SK-N-SH (cell line): ENCODE measurements at regions not wholly inside any gene's neighbourhood (a gene's known extent, or its start where the extent isn't known, plus 50 kb on each side); places are given as distances from the start of the nearest gene placed in this dataset.

ENCODE experiments used
- CTCF ChIA-PET: fragments of 300-600, 350-600 bp; formaldehyde crosslinking; extraction: SDS; loops from one replicate; lab custom pipeline; 2021; lab: Yijun Ruan, JAX
- POLR2A ChIA-PET: fragments of 350-600 bp; sonication (Branson Sonifier 250); formaldehyde crosslinking; extraction: SDS; loops from one replicate; lab custom pipeline; 2020; ENCODE audit warnings: antibody characterized with exemption, inconsistent platforms; lab: Yijun Ruan, JAX
- DNase-seq: peaks from one replicate; pipeline ENCODE4 v3.0.0; 2012
- H2AFZ ChIP-seq: fragments of 200-600 bp; sonication (generic); 2 replicates; pipeline ENCODE4 v1.8.1; 2016; ENCODE audit warnings: antibody characterized with exemption, mild to moderate bottlenecking, low read depth
- H3F3A ChIP-seq: fragments of 200-600 bp; sonication (generic); replicated peaks from 2 replicates; pipeline ENCODE3; 2016; ENCODE audit warnings: antibody characterized with exemption, mild to moderate bottlenecking; ENCODE audit not compliant: insufficient read depth
- H3K27ac ChIP-seq, 2 experiments: fragments of 200-500 bp in 1 of 2; fragments of 200-600 bp in 1 of 2; sonication (Bioruptor generic) in 1 of 2; sonication (generic), shearing (Covaris generic) in 1 of 2; 2 replicates each; pipeline versions ENCODE4 v1.5.1 to v1.6.1; 2014 to 2016; ENCODE audit warnings: low read depth in 2 of 2, inconsistent platforms in 1 of 2, low read length in 1 of 2, mild to moderate bottlenecking in 1 of 2, mixed read lengths in 1 of 2
- H3K27me3 ChIP-seq: fragments of 200-600 bp; sonication (generic), shearing (Covaris generic); 2 replicates; pipeline ENCODE4 v1.6.1; 2016; ENCODE audit warnings: mixed run types; ENCODE audit not compliant: insufficient read depth
- H3K36me3 ChIP-seq, 2 experiments: fragments of 200-500 bp in 1 of 2; fragments of 200-600 bp in 1 of 2; sonication (Bioruptor generic) in 1 of 2; sonication (generic) in 1 of 2; replicated peaks in 1 of 2; 2 replicates each; pipeline versions ENCODE3 to v1.5.1; 2014 to 2016; ENCODE audit warnings: low read length in 1 of 2, mild to moderate bottlenecking in 1 of 2; ENCODE audit not compliant: insufficient read depth in 2 of 2, control insufficient read depth in 1 of 2
- H3K4me1 ChIP-seq, 2 experiments: fragments of 200-500 bp in 1 of 2; fragments of 200-600 bp in 1 of 2; sonication (Bioruptor generic) in 1 of 2; sonication (generic), shearing (Covaris generic) in 1 of 2; 2 replicates each; pipeline versions ENCODE4 v1.5.1 to v1.6.1; 2014 to 2016; ENCODE audit warnings: low read depth in 1 of 2, low read length in 1 of 2, mixed run types in 1 of 2; ENCODE audit not compliant: insufficient read depth in 2 of 2, control insufficient read depth in 1 of 2
- H3K4me2 ChIP-seq: fragments of 200-600 bp; sonication (generic), shearing (Covaris generic); 2 replicates; pipeline ENCODE4 v1.6.1; 2017; ENCODE audit warnings: mixed run types
- H3K4me3 ChIP-seq, 2 experiments: fragments of 200-500 bp in 1 of 2; fragments of 200-600 bp in 1 of 2; sonication (Bioruptor generic) in 1 of 2; sonication (generic), shearing (Covaris generic) in 1 of 2; 2 replicates each; pipeline versions ENCODE4 v1.5.1 to v1.8.1; 2014 to 2016; ENCODE audit warnings: low read depth in 2 of 2, inconsistent platforms in 1 of 2, low read length in 1 of 2, mild to moderate bottlenecking in 1 of 2, mixed read lengths in 1 of 2, moderate library complexity in 1 of 2
- H3K79me2 ChIP-seq: fragments of 200-600 bp; sonication (generic); 2 replicates; pipeline ENCODE4 v1.8.1; 2017; ENCODE audit warnings: mild to moderate bottlenecking; ENCODE audit not compliant: insufficient read depth
- H3K9ac ChIP-seq: fragments of 200-600 bp; sonication (generic); 2 replicates; pipeline ENCODE4 v1.6.1; 2017; ENCODE audit warnings: mixed run types
- H3K9me2 ChIP-seq: fragments of 200-600 bp; sonication (generic); 2 replicates; pipeline ENCODE4 v1.6.1; 2017; ENCODE audit warnings: mixed run types
- H3K9me3 ChIP-seq: fragments of 200-600 bp; sonication (generic); 2 replicates; pipeline ENCODE4 v1.6.1; 2017; ENCODE audit warnings: mixed run types, mild to moderate bottlenecking, moderate library complexity
- H4K20me1 ChIP-seq: fragments of 200-600 bp; sonication (generic); 2 replicates; pipeline ENCODE4 v1.6.1; 2017; ENCODE audit warnings: mild to moderate bottlenecking, mixed run types; ENCODE audit not compliant: insufficient read depth
- FOXJ3 ChIP-seq: sonication (generic); formaldehyde crosslinking; IDR thresholded peaks from 2 replicates; pipeline ENCODE4 v1.5.1; 2020; ENCODE audit warnings: mild to moderate bottlenecking, missing genetic modification reagents
- WGBS: methylation state at CpG from one replicate; pipeline ENCODE4 v1.1.6; 2017; ENCODE audit warnings: low lambda C conversion rate; 5-methylcytosine and 5-hydroxymethylcytosine counted together

- Histone ChIP-seq H3F3A (no peaks in the 10 kb centered on the region), H3K27ac (peak overlapping the region in 1 of 2 experiments; percentile 89; a peak in 2 of 4 replicates), H3K36me3 (no peaks in the 10 kb centered on the region), H3K79me2 (no peaks in the 10 kb centered on the region), H3K27me3 (no peaks in the 10 kb centered on the region), H3K9ac (no peak overlapping the region), H3K9me2 (no peaks in the 10 kb centered on the region), H3K9me3 (no peaks in the 10 kb centered on the region), H2AFZ (no peak overlapping the region), H4K20me1 (no peaks in the 10 kb centered on the region), H3K4me2 (no peak overlapping the region), H3K4me1 (peaks cover 4 to 49% of the 10 kb centered on the region in 2 experiments; a peak in 2 of 4 replicates)
- POLR2A ChIA-PET = no interaction called here
- peak; percentile 14 for DNase-seq
- CTCF ChIA-PET = no interaction called here
- 86% methylated on average over 4 of the region's 4 CpGs for WGBS
- TF ChIP-seq FOXJ3 = no peak
- TF ChIP-seq, all 33 proteins: peak for 0
- H3K4me3 ChIP-seq = no peak overlapping the region
These were observed 67.3 kb downstream of the LRRC32 start for GRCh38 chr11:76603202-76603601.
